GM23248 (cell line): ENCODE measurements at regions not wholly inside any gene's neighbourhood (a gene's known extent, or its start where the extent isn't known, plus 50 kb on each side); places are given as distances from the start of the nearest gene placed in this dataset.

ENCODE experiments used
- EZH2 ChIP-seq: fragments of 200-600 bp; sonication (generic); IDR thresholded peaks from 2 replicates; pipeline ENCODE4 v1.6.1; 2018; ENCODE audit warnings: antibody characterized with exemption, mild to moderate bottlenecking; ENCODE audit not compliant: insufficient read depth, poor library complexity, severe bottlenecking
- EZH2phosphoT487 ChIP-seq: fragments of 200-600 bp; sonication (generic); IDR thresholded peaks from 2 replicates; pipeline ENCODE4 v1.6.1; 2018; ENCODE audit warnings: antibody characterized with exemption, moderate library complexity, mild to moderate bottlenecking, low read depth; ENCODE audit not compliant: insufficient read depth

DNA sequence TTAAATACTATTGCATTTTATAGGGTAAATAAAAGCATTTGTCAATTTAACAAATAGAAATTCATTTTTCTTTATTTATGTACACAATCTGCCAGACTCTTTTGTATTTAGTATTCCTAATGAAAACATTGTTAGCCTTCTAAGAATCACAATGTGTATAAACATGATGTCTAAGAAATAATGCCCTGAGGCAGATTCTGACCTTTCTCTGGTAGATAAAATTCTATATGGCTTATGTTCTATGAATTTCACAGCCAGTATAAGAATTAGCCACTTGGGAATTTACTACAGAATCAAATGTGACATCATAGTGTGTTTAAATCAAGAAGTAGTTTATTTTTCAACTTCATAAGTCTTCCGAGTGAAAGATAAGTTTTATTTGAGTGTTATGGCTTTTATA lies 457.4 kb downstream of the ZIC1 start:
- TF ChIP-seq EZH2 (no peak), EZH2phosphoT487 (no peak)
